A549 (cell line): ENCODE measurements at regions not wholly inside any gene's neighbourhood (a gene's known extent, or its start where the extent isn't known, plus 50 kb on each side); places are given as distances from the start of the nearest gene placed in this dataset.

Source experiments
- EHF ChIP-seq: fragments of 250-450 bp; sonication (Bioruptor Pico); IDR thresholded peaks from 2 replicates; pipeline ENCODE4 v1.5.0; 2020; ENCODE audit warnings: mild to moderate bottlenecking
- EP300 ChIP-seq, 2 experiments: fragments of >200 bp; sonication (Bioruptor Twin); formaldehyde crosslinking; IDR thresholded peaks; 2 replicates in 1 of 2; 3 replicates in 1 of 2; pipeline ENCODE4 v1.6.1; 2016 to 2017
- JUNB ChIP-seq: fragments of >200 bp; sonication (Bioruptor Twin); formaldehyde crosslinking; IDR thresholded peaks from 2 replicates; pipeline ENCODE4 v1.6.1; 2016
- KDM1A ChIP-seq: fragments of 200-600 bp; sonication (generic); IDR thresholded peaks from 2 replicates; pipeline ENCODE4 v1.6.1; 2016; ENCODE audit warnings: low read depth, mild to moderate bottlenecking
- NR3C1 ChIP-seq: fragments of >200 bp; sonication (Bioruptor Twin); formaldehyde crosslinking; IDR thresholded peaks from 3 replicates; pipeline ENCODE4 v1.6.1; 2017
- POLR2A ChIP-seq: IDR thresholded peaks from 2 replicates; pipeline ENCODE4 v1.6.1; 2012; ENCODE audit warnings: mild to moderate bottlenecking, low read length
- RARB ChIP-seq: fragments of 250-450 bp; sonication (Bioruptor Pico); IDR thresholded peaks from 2 replicates; pipeline ENCODE4 v1.8.0; 2021; ENCODE audit warnings: mild to moderate bottlenecking, moderate library complexity
- SREBF2 ChIP-seq: fragments of 450-650 bp; IDR thresholded peaks from 2 replicates; pipeline ENCODE4 v1.6.1; 2014; ENCODE audit warnings: mild to moderate bottlenecking, moderate library complexity
- TF ChIP-seq, protein P1 (sequence below): fragments of >200 bp; sonication (Bioruptor Twin); formaldehyde crosslinking; IDR thresholded peaks from 3 replicates; pipeline ENCODE4 v1.5.1; 2016
- TF ChIP-seq, protein P2 (sequence below): IDR thresholded peaks from 2 replicates; pipeline ENCODE4 v1.6.1; 2012

DNA sequence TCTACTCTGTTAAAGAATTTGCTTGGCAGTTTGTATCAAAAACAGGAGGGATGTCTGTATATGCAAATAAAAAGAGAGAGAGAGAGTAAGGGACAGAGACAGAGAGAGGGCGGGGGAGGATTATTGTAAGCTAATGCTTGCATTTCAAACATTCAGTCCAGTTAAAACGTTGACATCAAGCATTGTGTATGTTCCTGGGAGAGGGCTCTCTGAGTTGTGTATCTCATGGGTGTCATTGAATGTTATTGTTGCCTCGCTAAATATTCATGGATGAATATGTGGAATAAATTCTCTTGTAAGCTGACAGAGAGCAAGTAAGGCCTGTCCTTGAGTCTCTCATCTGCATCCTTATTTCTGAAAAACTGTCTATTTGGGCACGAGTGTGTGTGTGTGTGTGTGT lies 78.8 kb upstream of the VRK1 start:
- TF ChIP-seq, protein P1, sequence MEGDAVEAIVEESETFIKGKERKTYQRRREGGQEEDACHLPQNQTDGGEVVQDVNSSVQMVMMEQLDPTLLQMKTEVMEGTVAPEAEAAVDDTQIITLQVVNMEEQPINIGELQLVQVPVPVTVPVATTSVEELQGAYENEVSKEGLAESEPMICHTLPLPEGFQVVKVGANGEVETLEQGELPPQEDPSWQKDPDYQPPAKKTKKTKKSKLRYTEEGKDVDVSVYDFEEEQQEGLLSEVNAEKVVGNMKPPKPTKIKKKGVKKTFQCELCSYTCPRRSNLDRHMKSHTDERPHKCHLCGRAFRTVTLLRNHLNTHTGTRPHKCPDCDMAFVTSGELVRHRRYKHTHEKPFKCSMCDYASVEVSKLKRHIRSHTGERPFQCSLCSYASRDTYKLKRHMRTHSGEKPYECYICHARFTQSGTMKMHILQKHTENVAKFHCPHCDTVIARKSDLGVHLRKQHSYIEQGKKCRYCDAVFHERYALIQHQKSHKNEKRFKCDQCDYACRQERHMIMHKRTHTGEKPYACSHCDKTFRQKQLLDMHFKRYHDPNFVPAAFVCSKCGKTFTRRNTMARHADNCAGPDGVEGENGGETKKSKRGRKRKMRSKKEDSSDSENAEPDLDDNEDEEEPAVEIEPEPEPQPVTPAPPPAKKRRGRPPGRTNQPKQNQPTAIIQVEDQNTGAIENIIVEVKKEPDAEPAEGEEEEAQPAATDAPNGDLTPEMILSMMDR = no peak
- TF ChIP-seq KDM1A = no peak
- TF ChIP-seq POLR2A = no peak
- TF ChIP-seq EHF (CRISPR knock-in tag) = no peak
- no peak for TF ChIP-seq NR3C1
- no peak for TF ChIP-seq RARB (CRISPR knock-in tag)
- TF ChIP-seq, protein P2, sequence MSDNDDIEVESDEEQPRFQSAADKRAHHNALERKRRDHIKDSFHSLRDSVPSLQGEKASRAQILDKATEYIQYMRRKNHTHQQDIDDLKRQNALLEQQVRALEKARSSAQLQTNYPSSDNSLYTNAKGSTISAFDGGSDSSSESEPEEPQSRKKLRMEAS = no peak
- no peak for TF ChIP-seq SREBF2
- no peak for TF ChIP-seq JUNB
- no peak for TF ChIP-seq EP300 (IDR thresholded peaks at IDR 0.05)
